ENCODE measurements at regions not wholly inside any gene's neighbourhood (a gene's known extent, or its start where the extent isn't known, plus 50 kb on each side); places are given as distances from the start of the nearest gene placed in this dataset.

DNA sequence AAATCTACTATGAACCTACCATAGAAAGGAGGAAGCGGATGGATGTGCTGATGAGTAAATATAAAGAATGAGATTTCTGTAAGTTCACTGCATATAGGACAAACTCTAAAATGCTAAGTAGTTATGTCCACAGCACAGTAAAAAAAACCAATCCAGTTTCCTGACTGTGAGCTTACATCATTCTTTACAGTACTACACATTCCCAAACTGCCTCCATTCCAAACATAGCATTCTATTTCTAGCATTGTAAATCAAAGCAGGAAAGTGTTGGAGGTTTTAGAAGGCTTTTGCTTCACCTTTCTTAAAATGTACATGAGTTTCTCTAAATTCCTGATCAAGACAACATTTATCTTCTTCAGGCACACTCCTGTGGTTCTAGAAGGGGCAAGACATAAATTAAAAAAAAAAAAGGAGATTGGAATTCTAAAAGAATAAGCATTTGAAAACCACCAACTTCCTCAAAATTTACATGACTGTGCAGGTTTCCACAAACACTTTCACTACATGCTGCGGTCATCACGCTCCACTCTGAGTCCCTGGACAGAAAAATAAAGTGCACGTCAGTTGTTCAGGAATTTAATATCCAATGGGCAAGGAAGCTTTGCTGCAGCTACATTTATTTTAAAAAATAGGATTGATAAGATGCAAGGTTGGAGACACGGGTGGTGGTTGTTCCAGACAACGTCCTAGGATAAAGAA lies 297.6 kb upstream of the STS start:
- TF ChIP-seq SPI1 (IDR thresholded peaks at IDR 0.05; ENCODE audit: low read depth, low read length), result no peak
- TF ChIP-seq POLR2A (IDR thresholded peaks at IDR 0.05; ENCODE audit: low read depth, low read length), result no peak
- no peak for TF ChIP-seq POLR2AphosphoS5 (IDR thresholded peaks at IDR 0.05; ENCODE audit: low read depth, low read length)
- no peak for TF ChIP-seq TAF1 (IDR thresholded peaks at IDR 0.05; ENCODE audit: low read depth, low read length)

Measured in GM12891 (cell line).